NCI-H2107 treated with DMSO at 0.1 percent for 48 hours (cell line): ENCODE measurements at regions not wholly inside any gene's neighbourhood (a gene's known extent, or its start where the extent isn't known, plus 50 kb on each side); places are given as distances from the start of the nearest gene placed in this dataset.

Experiments
- DNase-seq: peaks from one replicate; lab custom pipeline; 2025; ENCODE audit not compliant: unreplicated experiment; lab: John Stamatoyannopoulos, UW

DNA sequence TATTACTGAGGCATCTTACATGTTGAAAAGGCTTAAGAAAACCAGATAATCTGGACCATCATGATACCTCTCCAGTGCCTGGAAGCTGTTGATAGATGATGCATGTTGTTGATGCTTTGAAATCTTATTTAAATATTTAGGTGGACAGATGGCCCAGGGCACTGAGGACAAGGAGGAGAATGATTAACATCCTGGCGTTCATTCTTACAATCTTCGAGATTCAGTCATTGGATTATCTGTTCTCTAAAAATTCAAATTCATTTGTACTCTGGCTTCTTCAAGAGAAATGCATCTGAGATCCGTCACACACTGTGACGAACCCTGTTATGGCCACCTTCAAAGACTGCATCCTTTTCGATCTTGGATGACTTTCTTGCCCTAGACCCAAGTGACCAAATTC is 121.3 kb upstream of the IGF1 start:
- no peak for DNase-seq

DNA sequence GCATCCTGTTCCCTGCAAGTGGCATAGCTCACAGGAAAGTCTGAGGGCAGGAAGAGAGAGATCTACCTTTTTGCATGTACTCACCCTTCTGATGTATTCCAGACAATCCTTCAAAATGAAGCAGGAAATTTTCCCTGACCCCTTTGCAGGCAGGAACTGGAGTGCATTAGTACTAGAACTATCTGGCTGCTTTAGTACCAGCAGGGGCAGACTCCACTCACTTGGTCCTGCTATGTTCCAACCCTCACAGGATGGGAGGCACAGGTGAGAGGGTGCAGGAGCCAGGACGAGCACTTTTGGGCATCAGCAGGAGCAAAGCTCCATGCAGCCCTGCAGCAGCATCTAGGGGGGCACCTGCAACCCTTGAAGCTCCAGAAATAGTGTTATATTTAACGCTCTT is 116.3 kb upstream of the IGF1 start:
- DNase-seq: no peak

DNA sequence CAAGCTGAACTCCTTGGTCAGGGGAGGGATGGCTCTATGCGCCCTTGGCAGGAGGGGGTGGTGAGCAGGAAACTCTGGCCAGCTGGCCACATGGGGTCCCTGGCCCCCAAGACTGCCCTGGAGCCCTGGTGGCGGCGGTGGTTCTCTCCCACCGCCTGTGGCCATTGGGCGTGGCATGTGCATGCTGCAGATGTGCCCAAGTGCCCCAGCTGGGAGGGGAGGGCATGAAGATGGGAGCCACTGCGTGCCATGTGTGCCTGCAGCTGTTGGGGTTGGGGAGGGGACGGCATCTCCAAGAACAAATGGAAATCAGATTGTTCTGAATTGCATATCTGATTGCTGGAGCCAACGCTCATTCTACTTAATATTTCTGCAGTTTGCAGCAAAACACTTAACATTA is 115.7 kb upstream of the IGF1 start:
- DNase-seq: no peak

DNA sequence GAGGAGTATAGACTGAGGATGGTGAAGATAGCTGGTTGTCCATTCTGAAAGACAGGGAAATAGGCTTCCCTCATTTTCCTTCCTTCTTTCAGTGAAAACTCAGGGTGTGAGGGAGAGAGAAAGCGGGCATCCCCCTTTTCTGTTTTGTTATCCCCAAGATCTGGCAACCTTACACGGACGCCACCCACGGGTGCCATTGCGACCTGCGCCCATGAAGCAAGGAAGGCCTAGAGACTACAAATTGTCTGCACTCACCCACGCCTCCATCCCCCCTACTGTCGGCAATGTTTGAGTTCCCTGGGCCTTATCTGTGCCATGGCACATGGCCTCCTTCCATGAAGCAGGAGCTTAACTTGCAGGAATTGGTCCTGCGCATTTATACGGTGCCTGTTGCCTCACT is 115.0 kb upstream of the IGF1 start:
- DNase-seq: no peak

DNA sequence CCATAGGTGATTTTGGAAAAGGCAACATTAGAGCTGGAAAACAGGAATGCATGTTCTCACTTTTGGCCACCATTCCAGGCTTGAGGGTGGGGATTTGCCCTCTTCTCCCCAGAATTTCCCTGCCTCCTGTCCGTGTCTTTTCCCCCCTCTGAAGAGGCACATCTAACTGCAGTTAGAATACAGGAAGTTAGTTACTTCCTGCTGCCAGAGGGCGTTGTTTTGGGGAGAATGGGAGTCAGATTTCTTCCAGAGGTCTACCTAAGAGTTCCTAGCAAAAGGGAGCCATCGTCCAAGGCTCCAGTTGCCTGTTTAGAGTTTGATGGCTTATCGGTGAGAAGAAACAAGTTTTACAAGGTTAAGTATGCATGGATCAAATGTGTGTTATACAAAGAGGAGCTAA is 112.8 kb upstream of the IGF1 start:
- DNase-seq: no peak

DNA sequence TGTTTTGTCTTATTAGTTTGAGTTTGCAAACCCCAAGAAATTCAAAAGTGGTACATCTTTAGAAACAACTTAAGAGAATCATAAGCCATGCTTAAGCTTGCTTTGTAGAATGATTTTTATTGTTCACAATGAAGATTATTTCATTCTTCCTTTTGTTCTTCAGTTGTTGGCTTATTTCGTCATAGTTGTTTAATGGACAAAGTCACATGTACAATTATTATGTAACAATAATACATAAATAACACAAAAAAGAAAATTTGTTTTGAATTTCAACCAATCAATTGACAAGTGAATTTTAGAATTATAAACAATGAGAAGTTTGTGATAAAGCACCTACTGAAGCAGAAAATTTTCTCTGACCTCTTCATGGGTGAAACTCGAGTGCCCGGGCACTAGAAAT is 111.8 kb upstream of the IGF1 start:
- DNase-seq: no peak

DNA sequence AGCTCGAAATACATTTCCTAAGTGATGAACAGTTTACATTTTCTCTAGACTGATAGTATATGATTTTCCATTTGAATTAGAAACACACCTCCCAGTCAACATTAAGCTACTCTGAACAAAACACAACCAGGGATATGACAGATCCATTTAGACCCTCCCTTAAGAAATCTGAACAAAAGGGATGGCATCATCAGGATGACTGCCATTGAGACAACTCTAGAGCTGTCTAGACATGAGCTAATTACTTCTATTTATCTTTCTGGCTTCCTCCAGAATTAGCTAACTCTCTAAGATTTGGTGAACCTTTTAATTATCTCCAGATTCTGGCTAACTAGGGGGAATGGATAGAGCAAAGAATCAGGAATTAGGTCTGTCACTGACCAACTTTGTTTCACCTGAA is 92.9 kb upstream of the IGF1 start:
- no peak for DNase-seq

DNA sequence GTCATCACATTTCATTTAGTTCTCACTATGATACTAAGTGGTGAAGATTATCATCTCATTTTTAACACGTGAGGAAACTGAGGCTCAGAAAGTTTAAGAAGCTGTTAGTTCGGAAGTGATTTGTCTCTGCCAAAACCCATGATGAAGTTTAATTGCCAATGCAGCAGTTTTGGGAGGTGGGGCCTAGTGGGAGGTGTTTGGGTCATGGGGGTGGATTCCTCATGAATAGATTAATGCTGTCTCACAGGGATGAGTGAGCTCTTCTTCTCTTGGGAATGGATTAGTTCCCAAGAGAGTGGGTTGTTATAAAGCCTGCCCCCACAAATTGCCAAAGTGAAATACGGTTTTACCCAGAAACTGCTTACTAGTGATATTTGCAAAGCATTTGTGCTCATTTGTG is 91.5 kb upstream of the IGF1 start:
- no peak for DNase-seq

DNA sequence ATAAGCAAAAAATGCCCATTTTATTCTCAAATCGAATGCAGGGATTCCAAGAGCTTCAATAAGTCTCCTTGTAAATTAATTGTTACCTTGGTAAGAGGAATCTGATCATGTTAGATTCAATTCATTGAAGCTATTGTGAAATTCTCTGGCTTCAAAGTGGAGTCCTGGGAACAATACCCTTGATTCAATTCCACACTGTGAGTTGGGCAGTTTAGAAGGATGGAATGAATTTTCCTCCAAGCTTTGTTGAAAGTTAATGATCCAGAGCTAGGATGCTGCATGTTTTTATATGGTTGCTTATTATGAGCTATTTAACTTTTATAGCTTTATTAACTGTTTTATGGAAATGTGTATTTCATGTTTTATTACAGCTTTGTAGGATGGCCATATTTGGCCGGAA is 89.9 kb upstream of the IGF1 start:
- DNase-seq: no peak

DNA sequence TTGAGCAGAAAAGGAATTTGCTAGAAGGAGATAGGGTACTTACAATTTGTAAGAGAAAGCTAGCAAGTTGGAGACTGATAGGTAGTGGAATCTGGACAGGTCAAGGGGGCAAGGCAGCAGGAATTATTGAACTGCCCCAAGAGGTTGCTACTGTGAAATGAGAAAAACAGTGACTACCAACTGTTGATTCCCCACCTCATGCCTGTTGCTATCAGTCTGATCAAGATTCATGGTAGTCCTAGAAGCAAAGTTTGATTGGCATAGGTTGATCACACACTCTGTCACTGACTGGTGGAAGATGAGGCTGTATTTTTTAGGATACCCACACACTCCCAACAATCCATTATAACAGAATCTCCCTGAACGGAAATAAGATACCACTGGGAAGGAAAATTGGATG is 89.4 kb upstream of the IGF1 start:
- no peak for DNase-seq

DNA sequence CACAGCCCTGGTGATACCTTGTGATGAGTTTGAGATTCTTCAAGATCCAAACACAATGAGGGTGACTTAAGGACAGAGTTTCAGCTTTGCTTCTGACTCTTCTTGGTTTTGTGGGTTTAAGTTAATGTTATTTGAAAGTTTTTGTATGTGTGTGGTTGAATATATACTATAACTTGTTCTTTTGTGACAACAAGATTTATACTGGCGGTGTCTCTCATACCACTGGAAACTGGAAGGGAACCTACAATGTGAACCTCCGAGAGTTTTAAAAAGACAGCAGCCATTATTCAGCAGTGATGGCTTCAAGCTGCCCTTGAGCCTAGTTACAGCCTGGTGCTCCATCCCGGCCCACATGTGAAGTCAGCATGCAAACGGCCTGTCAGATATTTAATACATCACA is 87.9 kb upstream of the IGF1 start:
- no peak for DNase-seq

DNA sequence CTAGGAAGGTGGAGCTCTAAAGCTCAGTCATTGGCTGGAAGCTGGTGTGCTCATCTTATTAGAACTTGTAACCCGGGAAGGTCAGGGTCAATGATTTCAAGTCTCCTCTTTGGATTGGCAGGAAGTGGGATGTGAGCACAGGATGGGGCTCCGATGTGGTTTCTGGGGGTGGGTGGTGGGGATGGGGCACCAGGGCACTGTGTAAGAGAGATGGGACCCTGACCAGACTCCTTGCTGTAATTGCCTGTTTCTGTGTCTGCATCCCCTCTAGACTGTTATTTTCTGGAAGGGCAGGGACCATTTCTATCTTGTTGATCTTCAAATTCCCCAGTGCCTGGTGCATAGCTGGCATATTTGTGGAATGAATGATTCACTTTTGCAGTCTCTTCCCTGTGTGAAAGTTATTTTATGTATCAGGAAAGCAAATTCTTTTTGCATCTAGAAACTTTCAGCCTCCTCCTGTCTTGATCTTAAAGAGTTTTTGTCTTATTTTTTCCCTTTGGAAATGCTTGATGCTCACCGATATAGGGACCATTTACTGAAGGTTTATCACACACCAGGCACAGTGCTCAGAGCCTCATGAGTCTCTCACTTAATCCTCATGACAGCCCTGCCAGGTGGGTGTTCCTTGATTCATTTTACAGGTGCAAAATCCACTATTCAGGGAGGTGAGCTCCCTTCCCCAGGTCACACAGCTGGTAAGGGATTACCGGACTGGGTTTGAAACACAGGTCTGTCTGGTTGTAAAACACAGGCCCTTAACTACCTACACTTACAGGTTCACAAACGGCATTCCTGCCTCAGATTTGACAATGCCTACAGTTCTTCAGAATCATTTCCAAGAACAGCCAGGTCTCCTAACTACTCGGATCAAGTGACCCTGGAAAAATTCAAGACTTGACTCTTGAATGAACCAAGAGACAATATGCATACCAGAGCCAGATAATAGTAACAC is 86.9 kb upstream of the IGF1 start:
- DNase-seq: no peak

DNA sequence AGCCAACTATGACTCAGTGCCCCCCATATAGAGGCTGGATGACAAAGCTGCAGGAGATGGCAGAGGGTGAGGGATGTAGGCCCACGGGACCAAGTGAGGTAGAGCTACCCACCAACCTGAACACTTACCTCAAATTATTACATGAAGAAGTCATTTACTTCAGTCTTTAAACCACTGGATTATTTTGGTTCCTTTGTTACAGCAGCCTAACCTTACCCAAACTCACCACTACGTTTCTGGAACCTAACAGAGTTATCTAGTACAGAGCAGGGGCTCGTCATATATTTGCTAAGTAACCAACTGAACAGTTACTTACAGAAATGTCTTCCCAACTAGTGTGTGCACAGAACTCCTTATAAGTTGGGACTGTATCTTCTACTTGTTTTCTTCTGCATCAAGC is 85.2 kb upstream of the IGF1 start:
- no peak for DNase-seq

DNA sequence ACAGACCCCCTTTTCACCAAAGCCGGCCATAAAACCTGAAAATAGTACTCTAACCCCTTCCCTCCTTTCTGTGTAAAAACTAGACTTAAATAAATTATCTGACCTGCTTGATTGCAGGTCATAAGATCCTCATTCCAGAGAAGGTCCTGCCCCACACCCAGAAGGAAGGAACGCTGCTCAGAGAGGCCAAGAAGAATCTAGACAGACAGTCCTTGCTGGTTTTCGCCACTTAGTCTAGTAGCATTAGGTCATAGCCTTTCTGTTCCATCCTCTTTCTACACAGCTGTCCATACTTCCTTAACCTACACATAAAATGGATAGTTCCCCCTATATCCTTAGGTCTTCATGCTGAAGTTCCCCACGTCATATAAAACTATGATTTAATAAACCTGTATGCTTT is 83.7 kb upstream of the IGF1 start:
- DNase-seq: no peak

DNA sequence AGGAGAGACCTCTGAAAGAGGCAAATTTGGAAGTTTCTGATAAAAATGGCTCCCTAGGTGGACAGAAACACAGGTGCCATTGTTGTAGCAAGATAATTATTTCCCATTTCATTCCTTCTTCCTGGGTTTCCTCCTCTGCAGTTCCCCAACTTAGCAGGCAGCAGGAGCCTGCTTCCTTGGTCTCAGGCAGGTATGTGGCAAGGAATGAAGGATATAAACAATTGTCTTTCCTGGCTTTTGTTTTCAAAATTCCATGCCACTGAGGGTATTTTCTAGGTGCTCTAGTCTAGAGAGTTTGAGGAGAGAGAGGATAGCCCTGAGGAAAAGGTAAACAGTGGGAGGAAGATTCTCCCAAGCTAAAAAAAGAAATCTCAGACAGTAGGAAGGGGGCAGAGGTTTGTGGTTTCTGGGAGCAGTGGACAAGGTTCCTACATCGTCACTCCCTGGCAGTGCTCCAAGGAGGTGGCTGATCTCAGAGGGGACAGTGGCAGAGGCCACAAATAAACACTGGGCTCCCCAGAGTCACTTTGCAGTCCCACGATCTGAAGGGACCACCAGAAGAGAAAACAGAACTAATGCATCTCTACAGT is 82.6 kb upstream of the IGF1 start:
- DNase-seq: no peak

DNA sequence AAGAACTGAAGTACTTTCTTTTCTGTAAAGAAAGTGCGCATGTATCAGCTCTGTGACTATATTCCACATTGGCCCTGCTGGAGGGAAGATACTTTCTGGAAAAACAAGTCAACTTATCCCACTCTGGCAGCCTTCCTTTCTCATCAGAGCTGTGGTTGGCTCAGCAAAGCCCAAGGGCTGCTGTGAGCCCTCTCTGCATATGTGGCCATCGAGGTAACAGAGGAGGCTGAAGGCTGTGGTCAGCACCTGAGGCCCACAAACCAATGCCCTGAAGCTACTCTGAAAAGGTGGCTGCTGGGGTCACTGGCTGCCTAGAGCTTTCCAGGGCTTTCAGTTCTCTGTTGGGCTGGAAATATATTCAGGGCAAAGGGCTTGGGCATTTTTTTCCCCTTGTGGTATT is 70.8 kb upstream of the IGF1 start:
- DNase-seq: no peak

DNA sequence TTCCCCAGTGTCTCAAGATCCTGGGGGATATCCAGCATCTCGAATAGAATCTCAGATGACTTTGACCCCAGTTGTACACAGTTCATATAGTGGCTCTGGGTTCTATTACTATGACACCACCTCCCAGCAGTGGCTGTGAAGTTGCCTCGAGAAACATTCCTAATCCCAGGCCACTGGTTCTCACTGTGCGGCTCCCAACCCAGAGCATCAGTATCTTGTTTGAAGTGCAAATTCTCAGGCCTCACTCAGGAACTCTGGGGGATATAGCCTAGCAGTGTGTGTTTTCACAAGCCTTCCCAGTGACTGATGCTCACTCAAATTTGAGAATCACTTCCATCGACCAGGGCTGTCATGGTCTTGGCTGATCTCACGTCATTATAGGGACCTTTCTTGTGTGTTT is 69.3 kb upstream of the IGF1 start:
- DNase-seq: no peak

DNA sequence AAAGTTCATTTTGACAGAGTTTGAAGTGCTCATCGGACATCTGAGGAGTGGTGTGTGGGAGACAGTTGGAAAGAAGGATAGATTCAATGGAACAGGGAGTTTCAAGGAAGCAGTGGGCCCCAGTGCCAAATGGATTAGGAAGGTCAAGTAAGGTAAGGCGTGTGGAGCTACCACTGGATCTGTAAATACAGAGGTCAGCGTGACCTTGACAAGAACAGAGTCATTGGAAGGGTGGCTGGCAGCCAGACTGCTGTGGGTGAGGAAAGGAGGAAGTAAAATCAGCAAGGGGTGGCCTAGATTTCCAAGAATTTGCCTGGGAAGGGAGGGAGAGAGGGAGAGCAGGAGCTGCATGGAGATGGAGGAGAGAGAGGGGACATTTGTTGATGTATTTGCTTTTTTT is 68.2 kb upstream of the IGF1 start:
- no peak for DNase-seq

DNA sequence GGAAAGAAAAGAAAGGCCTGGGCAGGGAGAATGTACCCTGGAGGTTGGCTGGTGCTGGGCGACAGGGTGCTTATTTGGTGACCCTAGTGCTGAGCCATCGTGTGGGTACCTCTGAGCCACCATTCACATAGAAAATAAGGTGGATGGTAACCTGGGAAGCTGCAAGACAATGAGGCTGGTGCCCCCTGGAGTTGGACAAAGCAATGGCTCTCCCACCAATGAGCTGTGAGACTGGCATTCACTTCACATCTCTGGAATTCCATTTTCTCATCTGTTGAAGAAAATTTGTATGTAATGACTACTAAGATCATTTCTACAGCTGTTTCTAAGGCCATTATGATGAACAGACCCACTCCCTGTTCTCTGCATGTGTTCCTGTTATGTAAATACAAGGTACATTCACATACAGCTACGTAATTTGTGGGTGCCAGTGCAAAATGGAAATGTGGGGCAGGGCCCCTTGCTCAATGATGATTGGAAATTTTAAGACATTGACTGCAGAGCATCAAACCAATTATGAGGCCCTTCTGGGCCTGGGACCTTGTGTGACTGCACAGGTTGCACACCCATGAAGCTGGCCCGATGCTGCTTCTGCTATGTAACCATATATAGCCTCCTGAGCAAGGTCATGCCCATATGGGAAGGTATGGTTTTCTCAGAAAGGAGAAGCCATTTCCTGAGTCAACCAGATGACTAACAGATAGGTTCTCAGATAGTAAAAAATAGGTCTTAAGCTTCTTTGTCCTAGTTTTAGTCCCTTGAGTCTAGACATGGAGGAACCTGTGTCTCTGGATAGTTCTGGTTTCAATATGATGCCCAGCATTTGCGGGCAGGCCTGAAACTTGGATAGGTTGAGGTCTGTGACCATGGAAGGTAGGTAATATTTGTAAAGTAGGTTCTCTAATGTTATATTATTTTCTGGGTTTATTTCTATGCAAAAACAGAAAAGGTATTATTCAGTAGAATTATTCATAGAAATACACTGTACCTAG is 63.4 kb upstream of the IGF1 start:
- no peak for DNase-seq

DNA sequence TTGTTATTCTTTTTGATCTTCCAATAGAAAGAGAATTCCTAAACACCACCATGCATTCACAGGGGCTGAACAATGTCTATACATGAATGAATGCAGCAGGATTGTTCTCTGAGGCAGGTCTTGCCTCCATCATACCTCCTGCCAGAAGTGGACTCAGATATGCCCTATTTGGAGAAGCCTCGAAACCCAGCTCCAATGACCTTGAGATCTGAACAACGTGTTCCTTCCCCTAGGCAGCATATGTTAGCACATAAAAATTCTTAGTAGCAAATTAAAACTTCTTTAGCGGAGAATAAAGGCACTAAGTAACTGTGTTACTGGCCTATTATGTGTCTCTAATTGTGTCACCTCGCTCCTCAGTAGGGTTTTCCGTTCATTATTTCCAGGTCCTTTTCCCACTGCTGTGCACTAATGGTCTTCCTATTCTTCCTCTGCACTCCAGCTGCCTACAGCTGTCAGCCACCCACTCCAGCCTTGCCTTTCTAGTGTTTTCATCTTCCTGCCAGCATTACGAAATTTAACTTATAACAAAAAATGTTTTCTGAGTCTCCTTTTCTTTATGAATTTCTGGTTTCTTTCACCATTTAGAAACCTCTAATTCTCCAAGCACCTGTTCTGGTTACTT is 62.6 kb upstream of the IGF1 start:
- DNase-seq: no peak

DNA sequence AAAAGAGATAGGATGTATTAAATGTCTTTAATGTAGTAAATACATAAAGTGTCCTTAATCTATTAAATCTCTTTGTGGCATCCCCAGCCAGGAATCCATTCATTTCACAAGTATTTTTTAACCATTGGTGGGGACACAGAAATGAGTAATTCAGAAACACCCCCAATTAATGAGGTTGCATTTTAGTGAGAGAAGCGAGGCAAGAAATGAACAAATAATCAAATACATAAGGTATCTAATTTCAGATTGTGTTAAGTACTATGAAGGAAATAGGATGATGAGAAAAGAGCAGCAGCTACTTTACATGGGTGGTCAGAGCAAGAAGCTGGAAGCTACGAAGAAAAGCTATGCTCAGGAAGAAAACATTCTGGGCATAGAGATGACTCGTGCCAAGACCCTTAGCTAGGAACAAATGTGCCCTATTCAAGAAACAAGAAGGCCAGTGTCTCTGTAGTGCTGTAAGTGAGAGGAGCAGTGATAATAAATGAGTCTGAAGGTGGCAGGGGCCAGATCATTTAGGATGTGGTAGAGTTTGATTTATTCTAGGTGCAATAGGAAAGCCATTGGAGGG is 60.5 kb upstream of the IGF1 start:
- DNase-seq: no peak
